ENCODE measurements at regions not wholly inside any gene's neighbourhood (a gene's known extent, or its start where the extent isn't known, plus 50 kb on each side); places are given as distances from the start of the nearest gene placed in this dataset.

DNA sequence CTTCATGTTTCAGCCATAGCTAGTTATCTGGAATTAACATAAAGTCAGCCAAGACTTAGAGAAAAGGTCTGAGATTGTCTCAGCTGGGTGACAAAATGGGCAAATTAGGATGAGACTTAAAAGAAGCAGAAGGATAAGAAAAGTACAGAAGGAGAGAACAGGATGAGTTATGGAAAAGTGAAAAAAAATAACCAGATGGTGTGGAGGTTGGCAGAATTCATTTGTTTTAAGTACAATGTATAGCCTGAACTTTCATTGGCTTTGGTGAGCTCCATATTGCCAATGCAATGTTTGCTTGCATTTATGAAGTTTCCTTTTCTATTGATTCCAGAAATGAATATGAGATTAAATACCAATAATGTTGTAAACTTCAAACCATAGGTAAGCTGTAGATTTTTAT is 447.2 kb upstream of the DPH6 start:
- DNase-seq: no peak
- Histone ChIP-seq H3K27ac (no peak overlapping the region), H3K4me3 (ENCODE audit: low read depth, low read length) (no peak overlapping the region), H3K27me3 (ENCODE audit: insufficient read depth, low read depth, severe bottlenecking) (no peaks in the 10 kb centered on the region), H3K9me3 (ENCODE audit: severe bottlenecking) (no peaks in the 10 kb centered on the region), H3K36me3 (no peaks in the 10 kb centered on the region)
- no peak for TF ChIP-seq CTCF (IDR thresholded peaks at IDR 0.05; ENCODE audit: low read depth, low read length)

- no peak for DNase-seq
- no peaks in the 10 kb centered on the region for H3K36me3 ChIP-seq
- no peak overlapping the region for H3K27ac ChIP-seq
- H3K4me3 ChIP-seq (ENCODE audit: low read depth, low read length): no peak overlapping the region
- no peaks in the 10 kb centered on the region for H3K9me3 ChIP-seq (ENCODE audit: severe bottlenecking)
- no peak for TF ChIP-seq CTCF (IDR thresholded peaks at IDR 0.05; ENCODE audit: low read depth, low read length)
- H3K27me3 ChIP-seq (ENCODE audit: insufficient read depth, low read depth, severe bottlenecking): no peaks in the 10 kb centered on the region
Observed at GRCh38 chr15:35994876-35995275, 448.9 kb upstream of the DPH6 start.

DNA sequence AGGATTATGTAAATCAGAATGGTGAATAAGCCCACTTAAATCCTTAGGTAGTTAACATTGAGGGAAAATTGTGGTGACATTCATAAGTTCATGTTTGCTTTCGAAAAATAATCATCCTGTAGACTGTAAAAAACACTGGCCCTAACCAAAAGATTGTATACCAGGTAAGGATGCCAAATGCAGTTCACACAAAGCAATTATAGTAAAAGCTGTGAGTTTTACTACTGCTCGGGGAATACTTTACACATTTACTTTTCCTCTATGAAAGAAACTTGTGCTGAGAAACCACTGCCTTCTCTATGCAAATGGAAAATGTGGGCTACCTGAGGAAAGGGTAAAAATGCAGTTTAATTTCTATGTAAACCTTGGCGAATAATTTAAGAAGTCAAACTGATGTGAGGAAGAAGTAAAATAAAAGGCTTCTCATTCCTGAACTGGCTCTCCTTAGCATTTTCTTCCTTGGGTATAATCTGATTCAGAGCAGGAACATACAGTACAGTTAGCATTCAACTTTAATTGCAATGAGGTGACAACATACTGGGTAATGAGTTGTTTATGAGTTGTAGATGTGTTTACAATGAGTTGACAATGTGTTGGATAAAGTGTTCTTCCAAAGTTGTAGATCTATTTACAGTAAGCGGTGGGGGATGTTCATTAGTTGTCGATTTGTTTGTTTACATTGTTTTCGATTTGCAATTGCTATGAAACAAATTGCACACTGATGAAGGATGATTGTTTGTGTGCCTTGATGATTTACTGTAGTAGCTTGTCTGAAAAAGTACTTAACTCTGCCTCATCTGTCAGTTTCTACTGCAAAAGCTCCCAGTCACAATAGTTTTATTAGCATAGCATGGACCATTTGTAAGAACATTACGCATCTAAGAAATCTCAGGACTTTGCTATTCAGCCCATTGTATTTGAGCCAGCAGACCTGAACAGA is 453.0 kb upstream of the DPH6 start:
- H3K36me3 ChIP-seq: no peaks in the 10 kb centered on the region
- no peak overlapping the region for H3K27ac ChIP-seq
- DNase-seq: no peak
- H3K9me3 ChIP-seq (ENCODE audit: severe bottlenecking): no peaks in the 10 kb centered on the region
- H3K27me3 ChIP-seq (ENCODE audit: insufficient read depth, low read depth, severe bottlenecking): no peaks in the 10 kb centered on the region
- no peak for TF ChIP-seq CTCF (IDR thresholded peaks at IDR 0.05; ENCODE audit: low read depth, low read length)
- H3K4me3 ChIP-seq (ENCODE audit: low read depth, low read length): no peak overlapping the region

DNA sequence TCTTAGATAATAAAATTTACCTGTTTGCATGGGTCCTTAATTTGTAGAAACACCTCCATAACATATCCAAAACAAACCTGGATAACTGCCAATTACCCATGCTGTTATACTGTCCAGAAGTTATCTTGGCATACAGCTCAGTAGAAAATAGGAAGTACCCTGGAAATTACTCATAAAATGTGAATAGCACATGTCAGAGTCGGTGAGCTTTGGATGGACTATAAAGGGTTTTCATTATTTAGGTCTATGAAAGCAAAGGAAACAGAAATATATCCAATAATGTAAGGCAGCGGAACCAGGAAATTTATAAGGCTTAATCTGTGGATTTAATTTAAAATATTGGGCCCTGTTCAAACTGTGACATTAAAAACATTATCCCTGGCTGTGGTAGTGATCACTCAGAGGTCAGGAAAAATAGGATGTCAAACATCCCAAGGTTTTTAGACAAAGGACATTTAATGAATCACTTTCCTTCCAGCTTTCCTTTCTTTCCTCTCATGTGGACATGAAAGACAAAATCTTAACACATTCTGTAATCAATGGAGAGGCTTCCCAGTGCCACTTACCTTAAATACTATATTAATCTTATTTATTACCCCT is 459.0 kb upstream of the DPH6 start:
- no peak overlapping the region for H3K4me3 ChIP-seq (ENCODE audit: low read depth, low read length)

GRCh38 chr15:36005542-36005941 is 459.6 kb upstream of the DPH6 start:
- Histone ChIP-seq H3K9me3 (ENCODE audit: severe bottlenecking) (peaks cover 8% of the 10 kb centered on the region), H3K27me3 (ENCODE audit: insufficient read depth, low read depth, severe bottlenecking) (no peaks in the 10 kb centered on the region), H3K27ac (no peak overlapping the region), H3K36me3 (no peaks in the 10 kb centered on the region), H3K4me3 (ENCODE audit: low read depth, low read length) (no peak overlapping the region)
- TF ChIP-seq CTCF (IDR thresholded peaks at IDR 0.05; ENCODE audit: low read depth, low read length): no peak
- DNase-seq: no peak

More for the DNA sequence above, 459.0 kb upstream of the DPH6 start:
- Histone ChIP-seq H3K27ac (no peak overlapping the region), H3K9me3 (ENCODE audit: severe bottlenecking) (peaks cover 8% of the 10 kb centered on the region), H3K36me3 (no peaks in the 10 kb centered on the region), H3K27me3 (ENCODE audit: insufficient read depth, low read depth, severe bottlenecking) (no peaks in the 10 kb centered on the region)
- TF ChIP-seq CTCF (IDR thresholded peaks at IDR 0.05; ENCODE audit: low read depth, low read length): no peak
- DNase-seq: no peak
